ENCODE measurements at regions not wholly inside any gene's neighbourhood (a gene's known extent, or its start where the extent isn't known, plus 50 kb on each side); places are given as distances from the start of the nearest gene placed in this dataset.

GRCh38 chr17:79332011-79332554 lies 257.5 kb downstream of the ENGASE start:
- TF ChIP-seq CTCF (IDR thresholded peaks at IDR 0.05) (no peak), REST (IDR thresholded peaks at IDR 0.05; ENCODE audit: insufficient read depth in 1 of 2, low read depth in 2 of 2, low read length in 1 of 2) (no peak), TCF7L2 (IDR thresholded peaks at IDR 0.05; ENCODE audit: low read depth, low read length) (no peak), POLR2AphosphoS5 (IDR thresholded peaks at IDR 0.05; ENCODE audit: low read depth, low read length) (no peak), SIN3A (IDR thresholded peaks at IDR 0.05; ENCODE audit: borderline replicate concordance, insufficient read depth, low read depth, low read length) (no peak)
